Esophagus mucosa (tissue), 1 donor: ENCODE measurements at regions not wholly inside any gene's neighbourhood (a gene's known extent, or its start where the extent isn't known, plus 50 kb on each side); places are given as distances from the start of the nearest gene placed in this dataset.
"Not testable (repeated sequence)": the region's sequence is repeated elsewhere in the genome, so short reads cannot be mapped to it uniquely, and the experiment has no call there.

Experiments used
- ATAC-seq: fragments of 200-7000 bp; cut with Tn5 transposase; one replicate; pipeline ENCODE4 v1.9.1; 2020
- donor health status: DM: yes; HTN: yes; CAD: no.

GRCh38 chr20:53691060-53691810, 97.6 kb upstream of the ZNF217 start:
- ATAC-seq = peak; percentile 93

GRCh38 chr20:53688085-53688484, 94.4 kb upstream of the ZNF217 start:
- ATAC-seq = no peak

GRCh38 chr20:53685070-53685595, 91.5 kb upstream of the ZNF217 start:
- no peak for ATAC-seq

DNA sequence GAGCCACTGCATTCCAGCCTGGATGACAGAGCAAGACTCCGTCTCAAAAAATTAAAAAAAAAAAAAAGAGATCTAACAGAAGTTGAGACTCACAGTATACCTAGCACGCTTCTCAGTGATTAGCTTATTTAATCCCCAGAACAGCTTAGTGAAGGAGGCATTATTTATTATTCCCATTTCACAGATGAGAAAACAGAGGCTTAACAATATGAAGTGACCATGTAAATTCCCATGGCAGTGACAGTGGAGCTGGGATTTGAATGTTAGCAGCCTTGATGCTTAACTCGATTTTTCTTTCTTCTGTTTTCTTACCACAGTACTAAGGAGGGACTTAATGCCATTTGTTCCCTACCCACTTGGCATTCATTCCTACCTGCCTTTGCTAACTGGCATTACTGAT, 89.9 kb upstream of the ZNF217 start:
- ATAC-seq = no peak

DNA sequence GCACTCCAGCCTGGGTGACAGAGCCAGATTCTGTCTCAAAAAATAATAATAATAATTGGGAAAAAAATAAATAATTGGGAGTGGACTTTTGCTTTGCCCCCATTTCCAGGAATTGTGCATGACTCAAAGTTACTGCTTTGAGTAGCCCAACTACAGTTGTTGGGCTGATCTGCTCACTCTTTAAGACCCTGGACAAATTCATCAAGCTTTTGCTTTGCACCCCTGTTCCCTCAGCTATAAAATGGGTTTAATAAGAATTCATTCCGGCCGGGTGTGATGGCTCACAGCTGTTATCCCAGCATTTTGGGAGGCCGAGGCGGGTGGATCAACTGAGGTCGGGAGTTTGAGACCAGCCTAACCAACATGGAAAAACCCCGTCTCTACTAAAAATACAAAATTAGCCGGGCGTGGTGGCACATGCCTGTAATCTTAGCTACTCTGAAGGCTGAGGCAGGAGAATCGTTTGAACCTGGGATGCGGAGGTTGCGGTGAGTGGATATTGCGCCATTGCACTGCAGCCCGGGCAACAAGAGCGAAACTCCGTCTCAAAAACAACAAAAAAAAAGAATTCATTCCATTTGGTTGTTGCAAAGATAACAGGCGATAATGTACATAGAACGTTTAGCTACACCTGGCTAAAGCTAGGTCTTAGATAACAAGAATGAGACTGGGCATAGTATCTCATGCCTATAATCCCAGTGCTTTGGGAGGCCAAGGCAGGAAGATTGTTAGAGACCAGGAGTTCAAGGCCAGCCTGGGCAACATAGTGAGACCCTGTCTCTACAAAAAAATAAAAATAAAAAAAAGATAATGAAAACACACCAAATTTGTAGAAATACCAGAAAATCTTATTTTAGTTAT, 87.9 kb upstream of the ZNF217 start:
- no peak for ATAC-seq

- no peak for ATAC-seq
Measured at GRCh38 chr20:53679597-53680309, 86.1 kb upstream of the ZNF217 start.

DNA sequence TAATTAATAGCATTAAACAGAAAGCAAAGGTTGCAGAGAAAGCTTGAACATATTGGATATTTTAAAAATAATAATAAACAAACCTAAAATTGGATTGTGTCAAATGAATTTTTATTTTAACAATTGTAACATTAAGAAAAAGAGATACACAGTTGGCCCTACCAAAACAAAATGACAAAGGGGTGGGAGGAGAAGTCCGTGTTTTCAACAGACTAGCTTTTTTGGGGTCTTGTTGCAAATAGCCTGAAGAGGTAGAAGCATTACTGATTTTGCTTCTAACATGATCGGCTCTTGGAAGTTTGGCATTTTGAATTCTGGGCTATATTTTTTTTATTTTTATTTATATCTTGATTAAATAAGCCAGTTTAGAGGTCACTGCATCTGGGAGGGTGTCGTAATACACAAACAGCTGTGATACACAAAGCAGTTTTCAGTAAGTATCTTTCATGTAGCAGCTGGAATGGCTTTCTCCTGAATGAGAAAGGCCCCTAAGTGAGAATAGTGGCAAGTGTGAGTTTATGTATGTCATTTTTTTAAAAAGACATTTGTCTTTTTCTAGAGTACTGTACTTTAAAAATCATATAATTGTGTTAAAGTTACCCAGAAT, 85.5 kb upstream of the ZNF217 start:
- no peak for ATAC-seq

DNA sequence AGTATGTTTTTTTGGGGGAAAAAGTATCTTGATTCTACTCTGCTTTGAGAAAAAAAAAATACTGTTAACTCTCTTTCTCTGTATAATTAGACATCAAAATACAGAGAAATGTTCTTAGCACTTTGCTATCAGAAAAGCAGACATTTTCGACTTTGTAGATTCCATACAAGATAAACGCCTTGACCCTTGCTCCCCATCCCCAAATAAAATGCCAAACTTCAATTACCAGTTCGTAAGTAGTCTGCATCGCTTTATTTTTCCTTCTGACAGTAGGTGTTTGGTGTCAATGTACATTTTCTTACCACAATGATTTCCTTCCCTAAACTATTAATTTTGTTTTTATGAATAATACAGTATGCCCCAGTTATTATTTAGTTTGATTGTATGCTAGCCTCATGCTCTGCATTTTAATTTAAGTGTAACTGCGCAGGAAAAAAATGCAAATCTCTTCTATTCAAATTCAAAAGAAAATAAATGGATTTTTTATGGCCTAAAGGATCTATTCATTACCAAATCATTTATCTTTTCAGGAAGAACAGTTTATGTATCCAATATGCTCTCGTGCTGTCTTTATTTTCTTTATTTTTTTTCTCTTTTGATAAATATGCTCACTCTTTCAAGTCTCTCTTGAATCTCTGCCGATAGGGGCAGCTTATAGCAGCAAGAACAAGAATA, 84.8 kb upstream of the ZNF217 start:
- no peak for ATAC-seq

GRCh38 chr20:53677447-53678314, 84.0 kb upstream of the ZNF217 start:
- no peak for ATAC-seq

- no peak for ATAC-seq
Measured at GRCh38 chr20:53676987-53677386, 83.3 kb upstream of the ZNF217 start.

DNA sequence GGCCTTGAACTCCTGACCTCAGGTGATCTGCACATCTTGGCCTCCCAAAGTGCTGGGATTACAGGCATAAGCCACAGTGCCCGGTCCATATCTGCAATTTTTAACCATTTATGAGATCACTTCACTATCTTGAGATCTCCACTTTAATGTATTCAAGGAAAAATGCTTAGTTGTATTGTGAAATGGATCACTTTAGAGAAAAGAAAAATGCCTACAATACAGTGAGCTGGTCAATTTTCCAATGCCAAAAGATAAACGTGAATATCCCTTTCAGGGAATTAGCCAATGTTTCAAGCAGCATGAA, 82.8 kb upstream of the ZNF217 start:
- ATAC-seq = no peak

DNA sequence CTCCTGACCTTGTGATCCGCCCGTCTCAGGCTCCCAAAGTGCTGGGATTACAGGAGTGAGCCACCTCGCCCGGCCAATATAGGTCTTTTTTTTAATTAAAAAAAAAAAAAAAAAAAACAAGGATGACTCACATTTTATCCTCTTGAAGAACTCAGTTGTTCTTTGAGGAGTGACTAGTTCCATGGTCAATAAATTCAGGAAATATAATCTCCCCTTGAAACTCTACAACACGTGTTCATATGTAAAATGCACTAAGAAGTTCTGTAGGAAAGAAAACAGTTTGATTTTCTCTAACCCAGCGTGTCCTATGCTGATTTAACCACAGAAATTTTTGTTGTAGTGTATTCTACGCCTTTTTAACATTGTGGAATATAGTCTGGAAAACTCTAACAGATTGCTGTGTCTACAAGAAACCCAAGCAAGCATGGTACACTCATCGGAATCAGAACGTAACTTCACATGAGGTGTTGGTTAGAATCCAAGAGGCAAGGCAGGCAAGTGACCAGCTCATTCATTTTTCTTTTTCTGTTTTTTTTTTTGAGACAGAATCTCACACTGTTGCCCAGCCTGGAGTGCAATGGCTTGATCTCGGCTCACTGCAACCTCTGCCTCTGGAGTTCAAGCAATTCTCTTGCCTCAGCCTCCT, 79.0 kb upstream of the ZNF217 start:
- ATAC-seq = no peak

GRCh38 chr20:53671370-53671769, 77.7 kb upstream of the ZNF217 start:
- ATAC-seq = no peak

DNA sequence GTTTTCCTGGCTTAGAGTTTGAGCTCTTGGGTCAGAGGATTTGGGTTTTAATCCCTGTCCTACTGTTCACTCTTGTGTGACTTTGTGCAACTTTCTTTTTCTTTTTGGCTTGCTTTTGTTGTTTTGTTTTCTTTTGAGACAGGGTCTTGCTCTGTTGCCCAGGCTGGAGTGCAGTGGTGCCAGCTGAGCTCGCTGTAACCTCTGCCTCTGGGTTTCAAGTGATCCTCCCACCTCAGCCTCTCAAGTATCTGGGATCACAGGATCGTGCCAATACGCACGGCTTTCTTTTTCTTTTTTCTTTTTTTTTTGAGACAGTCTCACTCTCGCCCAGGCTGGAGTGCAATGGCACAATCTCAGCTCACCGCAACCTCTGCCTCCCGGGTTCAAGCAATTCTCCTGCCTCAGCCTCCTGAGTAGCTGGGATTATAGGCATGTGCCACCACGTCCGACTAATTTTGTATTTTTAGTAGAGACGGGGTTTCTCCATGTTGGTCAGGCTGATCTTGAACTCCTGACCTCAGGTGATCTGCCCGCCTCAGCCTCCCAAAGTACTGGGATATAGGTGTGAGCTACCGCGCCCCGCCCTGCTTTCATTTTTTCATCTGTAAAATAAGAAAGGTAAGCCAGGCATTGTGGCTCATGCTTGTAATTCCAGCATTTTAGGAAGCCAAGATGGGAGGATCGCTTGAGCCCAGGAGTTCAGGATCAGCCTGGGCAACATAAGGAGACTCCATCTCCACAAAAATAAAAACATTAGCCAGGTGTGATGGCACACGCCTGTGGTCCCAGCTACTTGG, 76.1 kb upstream of the ZNF217 start:
- ATAC-seq = not testable (repeated sequence)

GRCh38 chr20:53668992-53669391, 75.4 kb upstream of the ZNF217 start:
- no peak for ATAC-seq

DNA sequence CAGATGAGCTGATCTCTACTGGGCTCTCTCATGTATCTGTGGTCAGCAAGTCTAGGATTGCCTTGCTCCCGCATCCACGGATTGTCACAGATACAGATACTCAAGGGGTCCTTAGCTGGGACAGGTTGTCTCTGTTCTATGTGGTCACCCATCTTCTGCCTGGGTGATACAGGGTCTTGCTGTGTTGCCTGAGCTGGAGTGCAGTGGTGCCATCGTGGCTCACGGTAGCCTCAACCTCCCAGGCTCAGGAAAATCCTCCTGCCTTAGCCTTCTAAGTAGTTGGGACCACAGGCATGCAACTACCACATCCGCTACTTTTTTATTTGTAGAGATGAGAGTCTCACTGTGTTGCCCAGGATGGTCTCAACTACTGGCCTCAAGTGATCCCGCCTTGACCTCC, 72.5 kb upstream of the ZNF217 start:
- no peak for ATAC-seq

DNA sequence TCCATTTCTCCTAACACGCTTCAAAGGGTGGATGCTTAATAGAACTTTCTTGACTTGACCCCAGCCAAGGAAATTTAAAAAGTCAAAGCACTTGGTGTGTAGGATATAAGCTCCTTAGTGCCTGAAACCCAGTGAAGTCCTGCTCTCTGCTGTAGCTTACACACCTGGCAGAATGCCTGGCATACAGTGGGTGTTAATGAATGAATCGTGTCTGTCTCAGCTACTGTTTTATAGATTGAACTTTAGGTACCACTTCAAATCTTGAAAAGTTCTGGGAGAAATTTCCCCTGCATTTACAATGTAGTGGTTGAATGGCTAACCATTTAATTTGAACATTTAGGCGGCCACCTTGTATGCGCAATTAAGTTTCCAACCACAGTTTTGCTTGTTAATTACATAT, 70.5 kb upstream of the ZNF217 start:
- no peak for ATAC-seq

- not testable (repeated sequence) for ATAC-seq
Measured at GRCh38 chr20:53663521-53663920, 69.9 kb upstream of the ZNF217 start.

- ATAC-seq = no peak
Measured at GRCh38 chr20:53662595-53662994, 69.0 kb upstream of the ZNF217 start.

DNA sequence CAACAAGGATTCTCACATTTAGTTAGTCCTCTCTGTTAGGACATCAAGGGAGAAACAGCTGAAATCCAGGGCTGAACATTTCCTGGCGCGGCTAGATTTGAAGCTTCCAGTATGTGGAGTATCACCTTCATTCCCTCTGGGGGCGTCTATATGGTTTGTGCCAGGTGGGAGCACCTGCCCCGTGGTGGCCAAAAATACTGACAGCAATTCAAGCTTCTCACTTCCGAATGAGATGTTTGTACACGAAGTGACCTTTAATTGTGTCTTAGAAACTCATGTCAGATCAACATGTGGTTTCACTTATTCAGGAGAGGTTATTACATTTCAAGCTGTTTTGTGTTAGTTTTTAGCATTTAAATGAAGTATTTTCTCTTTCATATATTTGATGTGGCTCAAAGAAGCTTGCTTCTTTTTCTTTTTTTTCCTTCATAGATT, 67.3 kb upstream of the ZNF217 start:
- ATAC-seq = no peak
